ENCODE measurements at regions not wholly inside any gene's neighbourhood (a gene's known extent, or its start where the extent isn't known, plus 50 kb on each side); places are given as distances from the start of the nearest gene placed in this dataset.

GRCh38 chr22:49092716-49093115 lies 735.0 kb downstream of the BRD1 start:
- no peak for TF ChIP-seq CTCF (IDR thresholded peaks at IDR 0.05)
- no peak for TF ChIP-seq POLR2AphosphoS5 (IDR thresholded peaks at IDR 0.05; ENCODE audit: low read depth, low read length)

All from Panc1 (cell line).